Limb (tissue), 2 donors: ENCODE measurements at regions not wholly inside any gene's neighbourhood (a gene's known extent, or its start where the extent isn't known, plus 50 kb on each side); places are given as distances from the start of the nearest gene placed in this dataset.
A peak's percentile ranks its signal among the peaks of the same experiment; 100 is the strongest.

Source experiments
- DNase-seq, 2 donors: peaks; one replicate each; pipeline ENCODE4 v3.0.0-alpha.2; 2016; ENCODE audit errors: extremely low spot score in 2 of 2

DNA sequence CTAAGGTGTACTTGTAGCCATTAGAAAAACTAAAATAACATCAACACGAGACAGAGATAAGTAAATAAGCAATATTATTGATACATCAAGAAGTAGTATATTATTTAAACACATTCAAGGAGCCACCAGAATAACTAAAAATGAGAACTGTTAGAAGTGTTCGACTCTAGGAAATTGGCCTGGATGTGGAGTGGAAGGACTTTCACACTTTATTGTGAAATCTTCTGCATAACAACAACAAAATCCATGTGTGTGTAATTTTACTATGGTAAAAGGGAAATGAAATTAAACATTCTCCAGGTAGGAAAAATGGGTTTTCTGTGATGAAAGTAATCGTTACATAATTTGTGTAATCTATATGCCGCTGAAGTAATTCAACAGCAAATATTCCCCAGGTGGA is 96.3 kb upstream of the RNF152 start:
- DNase-seq, result no peak

DNA sequence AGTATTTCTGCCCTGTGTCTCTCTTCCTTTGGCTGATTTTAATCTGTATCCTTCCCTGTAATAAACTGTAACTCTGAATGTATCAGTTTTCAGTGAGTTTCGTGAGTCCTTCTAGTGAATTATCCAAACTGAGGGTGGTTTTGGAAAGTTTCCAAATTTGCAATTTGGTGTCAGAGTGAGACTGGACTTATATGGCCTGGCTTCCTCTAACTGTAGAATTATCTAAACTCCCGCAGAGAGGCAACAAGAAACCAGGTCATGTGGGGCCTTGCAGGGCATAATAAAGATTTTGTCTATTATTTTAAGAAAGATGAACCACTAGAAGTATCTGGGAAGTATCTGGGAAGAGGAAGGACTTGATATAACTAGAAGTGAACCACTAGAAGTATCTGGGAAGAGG is 95.3 kb upstream of the RNF152 start:
- no peak for DNase-seq

- DNase-seq, result no peak
These were observed 92.9 kb upstream of the RNF152 start for GRCh38 chr18:61985681-61986080.

DNA sequence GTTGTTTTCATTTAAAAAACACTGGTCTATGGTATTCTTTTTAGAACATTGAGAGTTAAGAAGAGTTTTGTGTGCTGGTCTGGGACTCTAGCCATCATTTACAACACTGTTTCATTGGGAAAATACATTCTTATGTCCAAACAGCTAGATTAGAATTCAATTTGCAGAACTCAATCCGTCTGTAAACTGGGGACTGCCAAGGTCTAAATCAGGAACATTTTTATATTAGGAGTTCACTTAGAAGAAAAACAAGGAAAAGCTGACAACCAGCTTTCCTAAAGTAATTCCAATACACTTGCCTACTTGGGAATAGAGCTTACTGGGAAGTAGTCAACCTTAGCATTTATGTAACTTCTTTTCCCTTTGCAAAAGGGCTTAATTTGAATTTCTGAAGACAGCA is 91.5 kb upstream of the RNF152 start:
- DNase-seq, result peak in 1 of 2 donors; percentile 50

DNA sequence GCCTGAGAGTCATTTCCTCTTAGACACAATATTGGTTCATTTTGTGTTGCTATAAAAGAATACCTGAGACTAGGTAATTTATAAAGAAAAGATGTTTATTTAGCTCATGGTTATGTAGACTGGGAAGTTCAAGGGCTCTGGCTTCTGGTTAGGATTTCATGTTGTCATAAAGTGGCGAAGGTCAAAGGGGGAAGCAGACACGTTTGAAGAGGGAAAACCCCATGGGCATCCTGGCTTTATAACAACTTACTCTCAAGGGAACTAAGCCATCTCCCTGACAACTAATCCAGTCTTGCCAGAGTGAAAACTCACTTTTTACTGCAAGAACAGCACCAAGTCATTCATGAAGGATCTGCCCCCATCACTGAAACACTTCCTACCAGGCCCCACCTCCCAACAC is 89.7 kb upstream of the RNF152 start:
- DNase-seq, result no peak

DNA sequence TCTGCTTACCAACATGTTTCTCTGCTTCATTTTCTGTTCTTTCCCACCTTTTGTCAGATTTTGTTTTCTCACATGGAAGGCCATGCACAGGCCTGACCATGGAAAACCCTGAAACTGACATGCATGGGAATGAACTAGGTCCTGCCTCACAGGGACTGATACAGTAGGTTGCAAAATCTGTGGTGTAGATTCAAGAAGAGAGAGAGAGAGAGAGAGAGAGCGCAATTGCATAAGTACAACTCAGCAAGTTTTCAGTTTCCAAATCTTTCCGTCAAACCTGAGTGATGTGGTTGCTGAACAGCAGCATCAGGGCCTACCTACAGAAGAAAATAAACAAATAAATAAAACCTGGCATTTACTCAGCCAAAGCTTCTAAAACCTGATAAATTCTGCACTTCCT is 87.5 kb upstream of the RNF152 start:
- no peak for DNase-seq

DNA sequence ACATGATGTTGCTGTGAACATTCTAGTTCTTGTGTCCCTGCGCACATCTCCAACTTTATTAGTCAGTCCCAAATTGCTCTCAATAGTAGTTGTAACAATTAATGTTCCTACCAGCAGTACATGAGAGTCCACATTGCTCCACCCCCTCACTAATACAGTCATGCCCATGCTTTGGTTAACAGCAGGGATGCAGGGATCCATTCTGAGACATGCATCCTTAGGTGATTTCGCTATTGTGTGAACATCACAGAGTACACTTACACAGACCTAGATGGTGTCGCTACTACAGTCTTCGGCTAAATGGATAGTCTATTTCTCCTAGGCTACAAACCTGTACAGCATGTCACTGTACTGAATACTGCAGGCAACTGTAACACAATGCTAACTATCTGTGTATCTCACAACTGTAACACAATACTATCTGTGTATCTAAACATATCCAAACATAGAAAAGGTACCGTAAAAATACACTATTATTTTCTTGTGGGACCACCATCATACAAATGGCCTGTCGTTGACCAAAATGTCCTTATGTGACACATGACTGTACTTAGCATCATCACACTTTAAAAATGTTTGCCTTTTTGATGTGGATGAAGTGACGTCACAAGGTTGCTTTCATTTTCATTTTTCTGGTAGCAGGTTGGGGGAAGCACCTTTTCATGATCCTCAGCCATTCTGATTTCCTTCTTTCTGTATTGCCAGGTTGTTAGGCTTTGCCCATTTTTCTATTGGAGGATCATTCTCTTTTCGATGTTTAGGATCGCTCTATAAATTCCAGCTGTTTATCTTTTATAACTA is 82.9 kb upstream of the RNF152 start:
- DNase-seq, result no peak

DNA sequence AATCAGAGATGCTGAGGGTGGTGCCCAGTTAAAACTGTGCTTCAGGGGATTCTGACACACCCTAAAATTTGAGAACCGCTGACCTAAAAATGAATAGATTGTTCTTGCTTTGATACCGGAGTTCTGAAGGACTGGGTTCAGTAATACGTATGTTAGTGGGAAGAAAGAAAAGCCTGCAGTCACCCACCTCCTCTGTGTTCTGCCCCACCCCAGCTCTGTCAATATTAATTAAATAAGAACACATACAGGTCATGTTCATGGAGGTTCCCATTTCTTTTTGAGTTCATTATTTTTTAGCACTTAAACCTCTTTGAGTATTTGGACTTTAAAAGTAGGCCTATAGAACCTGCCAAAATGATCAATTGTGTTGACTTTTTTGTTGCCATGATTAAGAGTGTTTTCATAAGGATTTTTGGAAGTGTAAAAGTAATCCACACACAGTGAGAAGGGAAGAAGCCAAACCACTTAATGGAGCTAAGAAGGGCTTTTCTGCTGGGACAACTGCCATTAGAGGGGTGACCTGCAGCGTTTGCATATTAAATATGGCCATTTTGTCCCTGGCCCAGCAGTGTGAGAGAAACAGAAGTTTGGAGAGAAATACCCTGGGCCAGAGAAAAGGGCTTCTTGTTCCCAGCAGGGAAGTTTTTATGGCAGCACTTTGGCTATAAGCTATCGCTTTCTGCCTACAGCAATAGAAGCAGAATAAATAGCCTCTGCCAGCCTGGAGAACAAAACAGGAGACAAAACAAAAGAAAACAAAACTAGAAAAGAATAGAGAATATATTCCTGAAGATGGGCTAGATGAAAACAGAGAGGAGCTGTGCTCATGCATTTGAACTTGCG is 80.7 kb upstream of the RNF152 start:
- DNase-seq, result no peak

DNA sequence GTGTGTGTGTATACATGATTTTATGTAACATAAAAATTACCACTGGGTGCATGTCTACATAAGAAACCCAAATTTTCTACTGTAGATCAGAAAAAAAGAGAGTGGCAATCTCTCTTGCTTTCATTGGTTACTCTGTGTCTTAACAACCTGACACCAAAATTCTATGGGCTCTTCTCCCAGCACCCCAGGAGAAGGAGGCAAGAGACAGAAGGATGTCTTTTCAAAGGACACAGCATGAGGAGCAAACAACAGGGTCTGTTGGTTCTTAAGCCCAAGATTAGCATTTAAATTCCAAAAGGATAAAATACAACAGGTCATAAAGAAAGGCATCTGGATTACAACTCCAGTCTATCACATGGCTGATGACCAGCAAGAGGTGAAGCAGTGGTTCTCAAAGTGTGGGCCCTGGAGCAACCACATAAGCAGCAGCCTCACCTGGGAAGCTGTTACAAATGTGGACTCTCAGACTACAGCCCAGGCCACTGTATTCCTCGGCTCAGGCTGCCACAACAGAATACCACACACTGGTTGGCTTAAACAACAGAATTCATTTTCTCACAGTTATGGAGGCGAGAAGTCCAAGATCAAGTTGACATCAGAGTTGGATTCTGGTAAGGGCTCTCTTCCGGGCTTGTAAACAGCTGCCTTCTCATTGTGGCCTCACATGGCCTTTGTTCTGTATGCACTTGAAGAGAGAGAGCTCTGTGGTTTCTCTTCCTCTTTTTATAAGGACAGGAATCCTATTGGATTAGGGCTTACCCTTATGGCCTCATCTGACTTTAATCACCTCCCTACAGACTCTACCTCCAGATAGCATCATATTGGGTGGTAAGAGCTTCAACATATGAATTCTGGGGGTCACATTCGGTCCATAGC is 79.8 kb upstream of the RNF152 start:
- no peak for DNase-seq

GRCh38 chr18:61967252-61967891 is 74.6 kb upstream of the RNF152 start:
- DNase-seq, result no peak

GRCh38 chr18:61965311-61965710 is 72.5 kb upstream of the RNF152 start:
- DNase-seq, result no peak

DNA sequence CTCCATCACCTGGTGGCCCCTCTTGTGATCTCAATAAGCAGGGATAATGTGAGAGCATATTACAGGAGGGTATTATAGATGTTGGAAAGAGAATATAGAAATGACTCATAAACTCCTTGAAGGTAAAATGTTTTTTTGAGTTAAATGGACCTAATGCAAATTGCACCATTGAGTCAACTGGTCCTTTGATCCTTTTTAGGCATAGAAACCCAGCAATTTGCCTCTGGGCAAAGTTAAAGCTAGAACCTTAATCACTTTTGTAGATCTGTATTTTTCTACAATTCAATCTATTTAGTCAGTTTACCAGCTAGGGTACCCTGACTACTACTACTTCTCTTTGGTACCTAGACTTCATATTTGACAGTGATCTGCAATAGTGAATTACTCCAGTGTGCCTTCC is 71.8 kb upstream of the RNF152 start:
- DNase-seq, result no peak

DNA sequence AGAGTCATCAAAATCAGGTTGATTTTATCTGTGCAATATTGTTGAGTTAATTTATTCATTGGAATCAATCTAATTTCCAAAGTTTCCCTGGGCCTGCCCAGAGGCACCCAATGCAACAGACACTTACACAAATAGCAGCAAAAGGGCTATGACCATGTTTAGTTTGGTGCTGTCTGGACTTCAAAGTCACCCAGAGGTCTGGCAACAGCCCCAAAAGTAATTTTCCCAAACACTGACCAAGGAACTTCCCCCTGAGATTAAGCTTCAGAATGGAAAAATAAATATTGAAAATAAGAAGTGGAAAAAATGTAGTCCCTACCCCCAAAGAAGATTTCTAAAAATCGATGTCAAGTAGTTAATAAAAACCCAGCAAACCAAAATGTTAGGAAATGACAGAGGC is 70.9 kb upstream of the RNF152 start:
- no peak for DNase-seq

DNA sequence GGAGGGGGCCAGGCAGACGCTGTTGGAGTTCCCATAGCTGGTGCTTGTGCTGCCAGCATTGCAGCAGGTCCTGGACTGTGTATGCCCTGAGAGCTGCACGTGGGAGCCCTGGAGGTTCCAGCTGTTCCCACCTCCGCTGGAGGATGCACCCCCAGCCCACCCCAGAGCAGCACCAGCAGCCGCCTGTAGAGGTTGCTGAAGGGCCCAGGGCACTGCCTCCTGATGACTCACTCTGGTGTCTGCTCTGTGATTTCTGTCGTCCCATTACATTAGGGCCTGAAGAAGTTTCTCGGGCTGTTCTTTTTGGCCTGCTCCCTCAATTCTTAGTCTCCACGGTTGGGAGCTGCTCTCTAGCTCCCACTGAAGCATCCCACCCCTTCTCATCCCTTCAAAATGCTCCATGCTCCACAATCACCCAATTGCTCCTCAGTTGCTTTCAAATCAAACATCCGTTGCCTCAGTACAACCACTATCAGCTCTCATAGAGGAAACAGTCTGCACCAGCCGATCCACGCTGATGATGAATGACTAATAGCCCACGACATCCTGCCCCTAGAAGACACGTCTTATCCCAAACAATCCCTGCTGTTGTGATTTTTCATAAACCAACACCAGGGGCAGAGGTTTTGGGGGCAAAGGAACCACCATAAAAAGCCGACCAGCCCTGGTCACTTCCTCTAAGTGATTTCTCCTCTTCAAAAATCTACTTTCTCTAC is 65.2 kb upstream of the RNF152 start:
- DNase-seq, result no peak

DNA sequence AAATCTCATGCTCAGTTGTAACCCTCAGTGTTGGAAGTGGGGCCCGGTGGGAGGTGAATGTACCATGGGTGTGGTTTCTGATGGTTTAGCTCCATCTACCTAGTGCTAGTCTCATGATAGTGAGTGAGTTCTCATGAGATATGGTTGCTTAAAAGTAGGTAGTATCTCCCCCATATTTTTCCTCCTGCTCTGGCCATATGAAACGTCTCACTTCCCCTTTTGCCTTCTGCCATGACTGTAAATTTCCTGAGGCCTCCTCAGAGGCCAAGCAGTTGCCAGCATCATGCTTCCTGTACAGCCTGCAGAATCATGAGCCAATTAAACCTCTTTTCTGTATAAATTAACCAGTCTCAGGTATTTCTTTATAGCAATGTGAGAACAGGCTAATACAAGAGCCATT is 62.8 kb upstream of the RNF152 start:
- no peak for DNase-seq

DNA sequence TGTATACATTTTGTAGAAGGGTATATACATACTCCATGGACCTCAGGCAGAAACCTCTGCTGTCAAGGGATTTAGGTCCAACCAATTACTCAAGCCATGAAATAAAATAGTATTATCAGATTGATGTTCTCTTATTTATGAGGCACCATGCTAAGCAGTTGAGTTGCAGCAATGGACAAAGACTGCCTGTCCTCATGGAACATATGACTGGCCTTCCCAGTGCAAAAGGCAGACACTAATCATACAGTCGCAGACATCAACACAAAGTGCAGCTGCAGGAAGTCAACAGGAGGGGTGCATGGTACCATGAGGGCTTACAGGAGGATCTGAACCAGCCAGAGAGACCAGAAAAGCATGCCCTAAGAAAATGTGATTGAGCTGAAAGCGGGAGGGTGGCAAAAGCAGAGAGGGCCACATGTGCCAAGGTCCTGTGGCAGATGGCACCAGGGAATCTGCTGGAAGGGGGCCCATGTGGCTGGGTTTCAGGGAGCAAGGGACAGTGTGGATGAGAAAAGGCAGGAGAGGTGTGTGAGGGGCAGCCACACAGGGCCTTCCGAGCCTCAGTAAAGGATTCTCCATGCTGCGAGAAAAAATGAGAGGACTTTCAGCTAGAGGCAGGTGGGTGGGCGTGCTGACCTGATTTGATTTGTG is 61.4 kb upstream of the RNF152 start:
- DNase-seq, result no peak

- no peak for DNase-seq
These were observed 60.8 kb upstream of the RNF152 start for GRCh38 chr18:61953641-61954040.

GRCh38 chr18:61953161-61953560 is 60.4 kb upstream of the RNF152 start:
- DNase-seq, result no peak

- no peak for DNase-seq
These were observed 58.6 kb upstream of the RNF152 start for GRCh38 chr18:61951396-61951795.

DNA sequence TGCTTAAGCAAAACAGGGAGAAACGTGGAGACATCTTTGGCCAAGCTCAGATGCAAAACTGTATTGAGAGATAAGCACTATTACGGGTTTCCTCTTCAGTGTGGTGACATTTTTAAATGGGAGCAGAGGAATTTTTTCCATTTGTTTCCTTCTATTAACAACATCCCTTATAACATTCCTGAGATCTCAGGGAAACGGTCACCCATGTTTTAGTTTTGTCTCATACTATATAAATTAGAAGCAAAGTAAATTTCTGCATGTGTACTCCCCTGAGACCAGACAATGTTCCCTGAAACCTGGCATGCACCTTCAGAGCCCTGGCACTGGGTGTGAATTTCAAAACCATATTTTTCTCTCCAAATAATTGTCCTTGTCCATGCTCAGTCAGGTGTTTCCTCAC is 57.6 kb upstream of the RNF152 start:
- DNase-seq, result no peak
